KG1 (cell line): ENCODE measurements at regions not wholly inside any gene's neighbourhood (a gene's known extent, or its start where the extent isn't known, plus 50 kb on each side); places are given as distances from the start of the nearest gene placed in this dataset.

Experiments
- DNase-seq: peaks from one replicate; lab custom pipeline; 2025; lab: John Stamatoyannopoulos, UW

DNA sequence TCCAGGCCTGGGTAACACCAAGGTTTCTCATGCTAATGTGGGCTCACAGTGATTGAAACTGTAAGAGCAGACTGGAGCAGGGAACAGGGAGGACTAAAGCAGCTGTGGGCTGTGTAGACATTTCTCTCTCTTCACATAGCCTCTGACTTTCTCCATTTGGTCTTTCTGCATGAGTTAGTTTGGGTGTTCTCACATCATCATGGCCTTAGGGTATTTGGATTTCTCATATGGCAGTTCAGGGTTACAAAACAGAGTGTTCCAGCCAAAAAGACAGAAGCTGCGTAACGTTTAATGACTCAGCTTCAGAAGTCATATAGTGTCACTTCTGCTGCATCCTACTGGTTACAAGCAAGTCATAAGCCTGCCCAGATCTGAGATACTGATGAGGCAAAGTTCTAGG lies 52.0 kb upstream of the OSBPL8 start:
- DNase-seq: no peak

GRCh38 chr12:76614364-76614763 lies 54.8 kb upstream of the OSBPL8 start:
- no peak for DNase-seq

GRCh38 chr12:76618031-76618430 lies 58.5 kb upstream of the OSBPL8 start:
- DNase-seq: no peak

DNA sequence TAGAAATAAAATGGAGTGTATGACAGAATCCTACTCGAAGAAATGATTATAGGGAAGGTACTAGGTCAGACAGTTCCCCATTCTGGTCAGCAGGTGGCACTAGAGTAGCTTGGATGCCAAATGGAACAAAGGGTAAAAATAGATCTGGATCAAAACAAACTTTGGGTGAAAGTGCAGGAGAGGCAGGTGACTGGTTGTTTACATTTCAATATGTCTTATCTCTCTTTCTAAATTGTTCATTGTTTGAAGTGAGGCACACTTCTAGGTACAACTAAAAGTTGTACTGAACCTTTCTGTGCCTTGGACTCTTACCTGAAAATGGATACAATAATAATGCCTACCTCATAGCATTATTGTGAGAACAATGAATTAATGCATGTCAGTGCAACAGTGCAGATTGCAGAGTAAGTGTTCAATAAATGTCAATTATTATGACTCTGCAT lies 62.0 kb upstream of the OSBPL8 start:
- peak; percentile 61 for DNase-seq

DNA sequence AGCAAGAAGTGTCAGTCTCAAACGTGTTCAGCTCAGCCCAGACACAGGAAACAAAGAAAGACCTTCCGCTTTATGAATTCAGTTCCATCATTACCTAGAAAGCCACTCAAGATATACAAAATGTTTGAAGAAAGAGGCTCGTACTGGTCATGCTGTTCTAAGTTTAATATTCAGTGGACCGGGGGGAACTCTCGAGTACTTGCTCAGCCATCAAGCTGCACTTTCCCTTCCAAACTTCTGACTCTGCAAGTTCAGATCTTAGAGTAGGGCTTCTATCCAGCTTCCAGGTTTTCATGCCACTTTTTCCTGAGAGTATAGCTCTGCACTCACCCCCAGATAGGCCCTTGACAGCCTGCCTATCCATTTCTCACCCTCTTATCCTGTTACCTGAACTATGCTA lies 62.8 kb upstream of the OSBPL8 start:
- DNase-seq: no peak

GRCh38 chr12:76622915-76623314 lies 63.3 kb upstream of the OSBPL8 start:
- no peak for DNase-seq

- DNase-seq: no peak
Measured at GRCh38 chr12:76623931-76624330, 64.4 kb upstream of the OSBPL8 start.

DNA sequence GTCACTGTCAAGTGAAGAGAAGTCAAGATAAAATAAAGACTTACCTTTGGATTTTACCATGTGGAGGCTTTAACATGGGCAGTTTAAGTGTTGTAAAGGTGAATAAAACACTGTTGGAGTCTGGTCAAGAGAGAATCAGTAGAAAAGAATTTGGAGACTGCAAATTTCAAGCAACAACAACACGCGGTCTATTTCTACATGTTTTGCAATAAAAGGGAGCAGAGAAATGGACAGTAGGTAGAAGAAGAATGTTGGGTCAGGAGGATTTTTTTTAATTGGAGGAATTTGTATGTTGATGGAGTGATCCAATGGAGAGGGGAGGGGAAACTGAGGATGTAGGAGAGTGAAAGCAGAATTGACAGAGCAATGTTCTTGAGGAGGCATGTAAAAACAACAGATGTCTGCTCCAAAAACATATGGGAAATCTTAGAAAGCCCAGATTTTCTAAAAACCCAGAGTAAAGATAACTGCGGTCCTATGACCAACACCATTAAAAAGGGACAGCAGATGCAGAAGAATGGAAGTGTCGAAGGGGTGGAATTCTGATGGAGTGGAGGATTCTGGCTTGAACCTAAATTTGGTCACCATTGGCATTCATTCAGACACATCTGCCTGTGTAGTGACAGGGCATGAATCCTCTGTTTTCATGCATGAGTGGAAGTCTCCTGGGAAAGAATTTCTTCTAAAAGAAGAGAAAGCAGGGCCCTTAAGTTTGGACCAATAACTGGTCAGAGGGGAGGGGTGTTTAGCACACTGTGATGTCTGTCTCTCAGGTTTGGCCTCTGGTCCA lies 68.0 kb upstream of the OSBPL8 start:
- no peak for DNase-seq

DNA sequence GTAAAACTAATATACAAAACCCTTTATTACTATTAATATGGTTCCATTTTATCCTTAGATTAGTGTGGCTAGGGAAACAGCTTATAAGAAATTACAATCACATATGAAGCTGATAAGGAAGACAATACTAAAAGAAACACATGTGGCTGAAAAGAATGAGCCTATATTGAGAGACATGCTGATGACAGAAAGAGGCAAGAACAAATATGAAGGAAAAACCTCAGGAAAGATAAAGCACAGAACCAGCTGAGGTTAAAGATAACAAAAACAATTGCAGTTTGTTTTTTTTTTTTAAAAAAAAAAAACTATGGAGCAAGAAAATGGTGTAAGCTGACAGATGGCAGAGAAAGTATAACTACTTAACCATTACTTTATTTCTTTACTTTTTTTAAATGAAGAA lies 69.2 kb upstream of the OSBPL8 start:
- DNase-seq: no peak

- no peak for DNase-seq
Measured at GRCh38 chr12:76631741-76632140, 72.2 kb upstream of the OSBPL8 start.

DNA sequence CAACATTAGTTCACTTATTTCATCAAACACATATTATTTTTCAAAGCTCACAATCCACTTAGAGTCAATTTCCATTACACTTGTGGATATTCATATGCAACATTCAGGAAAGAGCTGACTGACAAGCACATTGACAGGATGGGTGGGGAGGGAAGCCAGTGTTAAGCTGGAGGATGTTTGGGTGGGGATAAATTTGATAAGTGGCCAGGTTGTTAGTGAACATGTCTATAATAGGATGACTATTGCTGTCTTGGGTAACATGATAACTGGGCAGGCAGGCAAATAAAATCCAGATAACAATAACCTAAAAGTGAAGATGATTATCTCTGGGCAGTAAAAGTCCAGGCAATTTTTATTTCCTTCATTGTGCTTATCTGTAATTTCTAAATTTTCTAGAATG lies 73.8 kb upstream of the OSBPL8 start:
- DNase-seq: no peak

GRCh38 chr12:76634133-76634532 lies 74.6 kb upstream of the OSBPL8 start:
- no peak for DNase-seq

- no peak for DNase-seq
Measured at GRCh38 chr12:76636121-76636692, 76.6 kb upstream of the OSBPL8 start.

DNA sequence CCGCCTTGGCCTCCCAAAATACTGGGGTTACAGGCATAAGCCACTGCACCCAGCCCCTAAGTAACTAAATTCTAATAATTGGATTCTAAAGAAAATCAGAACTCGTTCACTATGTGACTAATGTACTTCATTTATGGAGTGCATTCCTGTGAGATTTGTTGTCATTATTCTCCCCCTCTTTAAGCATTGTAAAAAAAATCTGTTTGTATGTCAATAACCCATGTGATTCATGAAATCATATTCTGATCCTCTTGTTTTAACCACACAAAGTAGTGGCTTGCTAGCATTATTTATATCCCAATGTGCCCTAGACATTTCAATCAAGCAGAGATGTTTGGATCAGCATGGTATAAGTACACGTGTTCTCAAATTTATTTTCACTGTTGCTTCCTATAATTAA lies 78.2 kb upstream of the OSBPL8 start:
- no peak for DNase-seq

GRCh38 chr12:76639646-76640045 lies 80.1 kb upstream of the OSBPL8 start:
- no peak for DNase-seq

GRCh38 chr12:76641073-76641472 lies 81.5 kb upstream of the OSBPL8 start:
- DNase-seq: no peak

DNA sequence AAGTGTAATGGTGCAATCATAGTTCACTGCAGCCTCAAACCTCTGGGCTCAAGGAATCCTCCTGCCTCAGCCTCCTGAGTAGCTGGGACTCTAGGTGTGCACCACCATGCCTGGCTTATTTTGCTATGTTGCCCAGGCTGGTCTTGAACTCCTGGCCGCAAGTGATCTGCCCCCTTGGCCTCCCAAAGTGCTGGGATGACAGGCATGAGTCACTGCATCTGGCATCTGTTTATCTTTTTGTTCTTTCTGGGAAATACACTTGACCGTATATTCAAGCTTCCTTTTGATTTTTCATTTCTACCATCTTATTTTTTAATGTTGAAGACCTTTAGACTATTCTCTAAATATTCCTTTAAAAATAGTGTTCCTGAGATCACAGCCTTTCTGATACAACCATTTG lies 82.4 kb upstream of the OSBPL8 start:
- no peak for DNase-seq

DNA sequence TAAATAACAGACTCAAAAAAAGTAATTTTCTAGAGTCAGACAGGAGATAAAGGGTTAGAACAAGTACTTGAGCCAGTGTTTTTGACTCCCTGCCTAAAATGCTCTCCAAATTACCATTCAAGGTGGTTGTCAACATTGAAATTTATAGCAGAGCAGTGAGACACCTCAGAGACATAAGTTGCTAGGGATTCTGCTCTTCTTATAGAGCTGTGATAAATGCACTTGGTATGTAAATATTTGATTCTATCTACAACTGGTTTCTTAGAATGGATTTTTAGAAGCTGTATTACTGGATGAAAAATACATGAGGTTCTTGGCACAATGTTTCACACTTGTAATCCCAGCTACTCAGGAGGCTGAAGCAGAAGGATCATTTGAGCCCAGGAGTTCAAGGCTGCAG lies 83.9 kb upstream of the OSBPL8 start:
- no peak for DNase-seq

- DNase-seq: no peak
Measured at GRCh38 chr12:76644950-76645349, 85.4 kb upstream of the OSBPL8 start.

GRCh38 chr12:76645934-76646333 lies 86.4 kb upstream of the OSBPL8 start:
- DNase-seq: no peak

DNA sequence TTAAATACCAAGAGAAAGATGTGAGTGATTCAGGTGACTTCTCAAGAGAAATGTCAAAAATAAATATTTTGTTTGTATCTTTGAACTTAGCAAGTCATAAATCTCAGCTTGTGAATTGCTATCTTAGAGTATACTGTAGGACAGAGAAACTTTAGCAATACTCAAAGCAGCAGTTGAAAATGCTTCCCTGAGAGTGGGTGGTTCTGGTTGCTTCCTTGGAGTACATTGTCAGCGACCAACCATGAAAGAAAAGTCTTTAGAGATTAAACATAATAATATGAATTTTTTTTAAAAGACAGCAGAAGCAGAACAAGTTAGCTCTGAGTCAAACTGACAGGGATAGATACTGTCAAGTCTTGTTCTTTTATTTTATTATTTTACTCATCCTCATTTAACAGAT lies 86.8 kb upstream of the OSBPL8 start:
- DNase-seq: no peak

GRCh38 chr12:76649099-76649498 lies 89.5 kb upstream of the OSBPL8 start:
- no peak for DNase-seq

- no peak for DNase-seq
Measured at GRCh38 chr12:76652402-76652801, 92.8 kb upstream of the OSBPL8 start.

DNA sequence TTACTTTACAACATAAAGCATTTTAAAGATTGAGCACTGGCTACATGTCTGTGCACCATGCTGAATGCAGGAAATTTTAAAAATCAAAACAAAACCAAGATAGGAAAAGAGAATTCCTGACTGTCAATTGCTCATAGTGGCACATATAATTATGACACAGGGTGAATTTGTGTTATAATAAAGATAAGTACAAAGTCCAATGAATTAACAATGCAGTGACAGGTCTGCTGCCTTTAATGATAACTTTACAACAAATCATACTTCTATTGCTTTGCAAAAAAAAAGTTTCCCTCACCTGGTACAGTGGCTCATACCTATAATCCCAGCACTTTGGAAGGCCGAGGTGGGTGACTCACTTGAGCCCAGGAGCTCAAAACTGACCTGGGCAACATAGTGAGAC lies 93.8 kb upstream of the OSBPL8 start:
- DNase-seq: no peak
